ENCODE measurements at regions not wholly inside any gene's neighbourhood (a gene's known extent, or its start where the extent isn't known, plus 50 kb on each side); places are given as distances from the start of the nearest gene placed in this dataset.

DNA sequence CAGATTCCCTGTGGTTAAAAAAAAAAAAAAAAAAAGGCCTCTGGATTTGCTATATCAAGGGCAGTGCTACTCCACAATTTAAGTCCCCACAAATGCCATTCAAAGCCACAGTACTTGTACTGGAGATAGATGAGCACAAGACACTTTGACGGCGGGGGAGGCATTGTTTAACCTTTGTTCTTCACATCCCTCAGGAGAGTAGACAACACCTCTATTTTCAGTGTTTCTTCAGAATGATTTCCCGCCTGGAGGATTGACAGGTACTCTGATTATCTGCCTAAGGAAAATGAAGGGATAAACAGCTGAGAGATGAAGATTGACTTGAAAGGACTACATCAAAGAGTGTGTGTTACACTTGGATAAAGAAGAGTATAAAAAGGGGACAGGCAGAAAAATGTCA lies 58.7 kb downstream of the OTOL1 start:
- intact Hi-C loops (cut with DNase I), result no loop called here
- no peak overlapping the region for H3K4me3 ChIP-seq

DNA sequence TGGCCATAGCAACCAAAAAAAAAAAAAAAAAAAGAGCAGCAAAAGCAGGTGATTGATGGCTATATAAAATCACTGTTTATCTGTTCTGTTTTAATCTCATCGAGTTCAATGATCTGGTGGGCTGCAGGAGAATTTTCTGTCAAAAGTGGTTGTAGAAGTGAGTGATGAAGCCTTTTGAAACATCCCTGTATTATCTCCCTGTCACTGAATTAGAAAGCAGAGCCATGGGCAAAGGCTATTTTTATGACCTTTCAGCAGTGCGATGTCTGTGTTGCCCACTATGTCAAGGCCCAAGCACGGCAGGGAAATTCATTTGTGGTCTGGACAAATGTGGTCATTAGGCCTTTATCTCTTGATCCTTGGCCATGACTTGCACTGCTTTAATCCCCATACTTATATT lies 59.9 kb downstream of the OTOL1 start:
- Histone ChIP-seq H3K36me3 (replicated peaks in 1 of 2) (no peaks in the 10 kb centered on the region), H3K27me3 (no peaks in the 10 kb centered on the region), H3K27ac (no peak overlapping the region), H3K9me3 (replicated peaks in 1 of 3) (no peaks in the 10 kb centered on the region), H3K4me1 (replicated peaks in 1 of 2) (no peaks in the 10 kb centered on the region), H3K4me3 (no peak overlapping the region)
- TF ChIP-seq, protein P1, sequence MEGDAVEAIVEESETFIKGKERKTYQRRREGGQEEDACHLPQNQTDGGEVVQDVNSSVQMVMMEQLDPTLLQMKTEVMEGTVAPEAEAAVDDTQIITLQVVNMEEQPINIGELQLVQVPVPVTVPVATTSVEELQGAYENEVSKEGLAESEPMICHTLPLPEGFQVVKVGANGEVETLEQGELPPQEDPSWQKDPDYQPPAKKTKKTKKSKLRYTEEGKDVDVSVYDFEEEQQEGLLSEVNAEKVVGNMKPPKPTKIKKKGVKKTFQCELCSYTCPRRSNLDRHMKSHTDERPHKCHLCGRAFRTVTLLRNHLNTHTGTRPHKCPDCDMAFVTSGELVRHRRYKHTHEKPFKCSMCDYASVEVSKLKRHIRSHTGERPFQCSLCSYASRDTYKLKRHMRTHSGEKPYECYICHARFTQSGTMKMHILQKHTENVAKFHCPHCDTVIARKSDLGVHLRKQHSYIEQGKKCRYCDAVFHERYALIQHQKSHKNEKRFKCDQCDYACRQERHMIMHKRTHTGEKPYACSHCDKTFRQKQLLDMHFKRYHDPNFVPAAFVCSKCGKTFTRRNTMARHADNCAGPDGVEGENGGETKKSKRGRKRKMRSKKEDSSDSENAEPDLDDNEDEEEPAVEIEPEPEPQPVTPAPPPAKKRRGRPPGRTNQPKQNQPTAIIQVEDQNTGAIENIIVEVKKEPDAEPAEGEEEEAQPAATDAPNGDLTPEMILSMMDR (IDR thresholded peaks at IDR 0.05), result no peak
- TF ChIP-seq POLR2A (IDR thresholded peaks at IDR 0.05), result no peak
- WGBS, 4 donors, result 18 to 41% (median 36%) methylated on average over 3 of the region's 3 CpGs
- intact Hi-C loops (cut with DNase I), result no loop called here
- no peak for DNase-seq

More for the DNA sequence above, 58.7 kb downstream of the OTOL1 start:
- no peak overlapping the region for H3K27ac ChIP-seq
- no peaks in the 10 kb centered on the region for H3K4me1 ChIP-seq (replicated peaks in 1 of 2)
- no peak for DNase-seq
- TF ChIP-seq POLR2A (IDR thresholded peaks at IDR 0.05), result no peak
- TF ChIP-seq, protein P1 (IDR thresholded peaks at IDR 0.05), result no peak
- no peaks in the 10 kb centered on the region for H3K9me3 ChIP-seq (replicated peaks in 1 of 3)
- 80 to 90% (median 86%) methylated on average over 3 of the region's 3 CpGs for WGBS, 4 donors
- no peaks in the 10 kb centered on the region for H3K36me3 ChIP-seq (replicated peaks in 1 of 2)
- H3K27me3 ChIP-seq, result no peaks in the 10 kb centered on the region

DNA sequence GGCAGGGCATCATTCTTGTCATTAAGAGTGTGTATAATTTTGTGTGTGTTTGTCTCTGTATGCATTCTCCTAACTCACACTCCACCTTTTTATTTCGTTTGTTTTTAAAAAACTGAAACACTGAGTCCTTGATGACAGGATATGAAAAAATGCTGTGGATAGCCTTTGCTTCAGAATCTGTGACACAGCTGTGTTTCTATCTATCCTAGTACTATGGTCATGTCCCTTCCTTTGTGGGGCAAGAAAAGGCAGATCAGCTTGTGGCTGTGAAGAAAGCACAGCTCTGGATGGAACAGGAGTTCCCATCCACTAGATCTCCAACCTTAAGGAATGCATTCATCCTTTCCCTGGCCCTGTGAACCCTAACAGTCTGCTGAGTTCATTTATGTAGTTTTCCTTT lies 60.3 kb downstream of the OTOL1 start:
- WGBS, 4 donors, result 11 to 37% (median 28%) methylated on average over 1 of the region's 1 CpG
- intact Hi-C loops (cut with DNase I), result no loop called here
- no peak overlapping the region for H3K27ac ChIP-seq
- no peaks in the 10 kb centered on the region for H3K27me3 ChIP-seq
- H3K4me1 ChIP-seq (replicated peaks in 1 of 2), result no peaks in the 10 kb centered on the region
- no peak for TF ChIP-seq POLR2A (IDR thresholded peaks at IDR 0.05)
- TF ChIP-seq, protein P1 (IDR thresholded peaks at IDR 0.05), result no peak
- H3K9me3 ChIP-seq (replicated peaks in 1 of 3), result no peaks in the 10 kb centered on the region
- no peak for DNase-seq
- no peaks in the 10 kb centered on the region for H3K36me3 ChIP-seq (replicated peaks in 1 of 2)
- H3K4me3 ChIP-seq, result no peak overlapping the region

DNA sequence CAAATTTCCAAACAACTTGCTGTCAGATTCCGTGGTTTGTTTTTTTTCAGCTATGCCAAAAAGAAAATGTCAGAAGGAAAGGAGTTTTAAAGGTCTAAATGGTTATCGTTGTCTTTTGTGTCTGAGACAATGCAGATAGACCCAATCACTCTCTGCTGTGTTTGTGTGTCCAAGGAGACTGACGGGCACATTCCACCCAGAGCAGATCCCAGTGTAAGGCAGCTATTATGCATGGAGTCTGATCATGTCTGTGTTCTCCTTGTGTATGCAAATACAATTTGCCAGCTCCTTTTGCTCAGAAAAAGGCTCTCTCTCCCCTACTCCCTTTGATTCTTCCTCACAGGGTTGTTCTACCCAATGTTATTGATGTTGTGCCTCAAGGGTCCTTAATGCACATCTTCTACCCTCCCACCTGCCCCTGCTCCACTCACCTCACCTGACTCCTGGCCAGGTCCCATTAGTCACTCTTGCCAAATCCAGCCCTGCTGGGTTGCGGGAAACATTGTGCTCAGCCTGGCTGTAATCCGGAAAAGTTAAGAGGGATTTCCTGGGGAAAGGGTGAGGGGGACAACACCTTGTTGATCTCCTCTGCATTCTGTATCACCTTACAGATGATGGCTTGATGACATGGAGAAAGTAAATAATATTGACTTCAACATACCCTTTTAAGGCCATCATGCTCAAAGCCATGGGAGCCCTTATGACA lies 61.0 kb downstream of the OTOL1 start:
- intact Hi-C loops (cut with DNase I), result no loop called here
- no peak overlapping the region for H3K4me3 ChIP-seq

More for the DNA sequence above, 61.0 kb downstream of the OTOL1 start:
- H3K27me3 ChIP-seq, result no peaks in the 10 kb centered on the region
- no peak overlapping the region for H3K27ac ChIP-seq
- TF ChIP-seq POLR2A (IDR thresholded peaks at IDR 0.05), result no peak
- TF ChIP-seq, protein P1 (IDR thresholded peaks at IDR 0.05), result no peak
- no peaks in the 10 kb centered on the region for H3K36me3 ChIP-seq (replicated peaks in 1 of 2)
- DNase-seq, result no peak
- no peaks in the 10 kb centered on the region for H3K4me1 ChIP-seq (replicated peaks in 1 of 2)
- WGBS, 4 donors, result 82 to 87% (median 83%) methylated on average over 5 of the region's 5 CpGs
- H3K9me3 ChIP-seq (replicated peaks in 1 of 3), result no peaks in the 10 kb centered on the region
